Suprapubic skin (tissue), 4 donors: ENCODE measurements at regions not wholly inside any gene's neighbourhood (a gene's known extent, or its start where the extent isn't known, plus 50 kb on each side); places are given as distances from the start of the nearest gene placed in this dataset.
A peak's percentile ranks its signal among the peaks of the same experiment; 100 is the strongest.

Experiments used
- DNase-seq, 2 donors: peaks; one replicate each; pipeline ENCODE4 v3.0.0-alpha.2; 2019; ENCODE audit warnings: low spot score in 2 of 2
- H3K27ac ChIP-seq: fragments of 200-600 bp; sonication (generic); one replicate; pipeline ENCODE4 v1.5.1; 2019
- H3K27me3 ChIP-seq: fragments of 200-600 bp; sonication (generic); one replicate; pipeline ENCODE4 v1.5.1; 2019
- H3K36me3 ChIP-seq: fragments of 200-600 bp; sonication (generic); one replicate; pipeline ENCODE4 v1.5.1; 2019
- H3K4me1 ChIP-seq: fragments of 200-600 bp; sonication (generic); one replicate; pipeline ENCODE4 v1.5.1; 2019
- H3K4me3 ChIP-seq: fragments of 200-600 bp; sonication (generic); one replicate; pipeline ENCODE4 v1.5.1; 2019; ENCODE audit warnings: mild to moderate bottlenecking
- H3K9me3 ChIP-seq: fragments of 200-600 bp; sonication (generic); one replicate; pipeline ENCODE4 v1.5.1; 2019
- EP300 ChIP-seq: sonication (generic); formaldehyde crosslinking; IDR thresholded peaks from one replicate; pipeline ENCODE4 v1.6.1; 2017; ENCODE audit warnings: antibody characterized with exemption
- POLR2A ChIP-seq, 2 donors: fragments of 450-650 bp; IDR thresholded peaks; one replicate each; pipeline ENCODE4 v1.6.1; 2017; ENCODE audit warnings: antibody characterized with exemption in 2 of 2, mild to moderate bottlenecking in 2 of 2, moderate library complexity in 2 of 2
- POLR2AphosphoS5 ChIP-seq, 3 donors: sonication (generic); formaldehyde crosslinking; IDR thresholded peaks; one replicate each; pipeline ENCODE4 v1.6.1; 2017; ENCODE audit warnings: antibody characterized with exemption in 3 of 3
- WGBS: methylation state at CpG from one replicate; pipeline ENCODE4 v1.1.5; 2018; 5-methylcytosine and 5-hydroxymethylcytosine counted together
- TF ChIP-seq, protein P1 (sequence below), 2 donors: fragments of 200-600 bp in 1 of 2; fragments of 450-650 bp in 1 of 2; sonication (generic) in 1 of 2; IDR thresholded peaks; one replicate each; pipeline ENCODE4 v1.5.1; 2016 to 2019; ENCODE audit warnings: antibody characterized with exemption in 2 of 2, mild to moderate bottlenecking in 1 of 2, moderate library complexity in 1 of 2

DNA sequence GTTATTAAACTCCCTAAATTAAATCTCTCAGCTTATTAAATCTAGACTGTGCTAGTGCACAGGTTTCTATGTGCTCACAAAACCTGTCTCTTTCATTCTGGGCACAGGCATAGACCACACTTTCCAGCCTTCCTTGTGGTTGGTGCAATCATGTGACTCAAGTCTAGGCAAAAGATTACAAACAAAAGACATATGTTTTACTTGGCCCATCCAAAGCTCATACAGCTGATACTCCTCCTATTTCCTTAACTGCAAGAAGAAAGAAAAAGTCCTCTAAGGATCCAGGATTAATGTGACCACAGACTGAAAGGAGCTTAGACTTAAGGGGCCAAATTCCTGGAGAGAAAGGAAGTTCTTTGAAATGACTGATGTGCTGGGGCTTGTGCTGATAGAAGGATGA, 731.3 kb upstream of the RAB6C start:
- no peak overlapping the region for H3K4me3 ChIP-seq
- no peak for DNase-seq
- H3K9me3 ChIP-seq, result no peaks in the 10 kb centered on the region
- no peak overlapping the region for H3K27ac ChIP-seq
- TF ChIP-seq POLR2A (IDR thresholded peaks at IDR 0.05) (no peak), POLR2AphosphoS5 (IDR thresholded peaks at IDR 0.05) (no peak), EP300 (no peak)
- TF ChIP-seq, protein P1, sequence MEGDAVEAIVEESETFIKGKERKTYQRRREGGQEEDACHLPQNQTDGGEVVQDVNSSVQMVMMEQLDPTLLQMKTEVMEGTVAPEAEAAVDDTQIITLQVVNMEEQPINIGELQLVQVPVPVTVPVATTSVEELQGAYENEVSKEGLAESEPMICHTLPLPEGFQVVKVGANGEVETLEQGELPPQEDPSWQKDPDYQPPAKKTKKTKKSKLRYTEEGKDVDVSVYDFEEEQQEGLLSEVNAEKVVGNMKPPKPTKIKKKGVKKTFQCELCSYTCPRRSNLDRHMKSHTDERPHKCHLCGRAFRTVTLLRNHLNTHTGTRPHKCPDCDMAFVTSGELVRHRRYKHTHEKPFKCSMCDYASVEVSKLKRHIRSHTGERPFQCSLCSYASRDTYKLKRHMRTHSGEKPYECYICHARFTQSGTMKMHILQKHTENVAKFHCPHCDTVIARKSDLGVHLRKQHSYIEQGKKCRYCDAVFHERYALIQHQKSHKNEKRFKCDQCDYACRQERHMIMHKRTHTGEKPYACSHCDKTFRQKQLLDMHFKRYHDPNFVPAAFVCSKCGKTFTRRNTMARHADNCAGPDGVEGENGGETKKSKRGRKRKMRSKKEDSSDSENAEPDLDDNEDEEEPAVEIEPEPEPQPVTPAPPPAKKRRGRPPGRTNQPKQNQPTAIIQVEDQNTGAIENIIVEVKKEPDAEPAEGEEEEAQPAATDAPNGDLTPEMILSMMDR (IDR thresholded peaks at IDR 0.05), result no peak
- peaks cover 5% of the 10 kb centered on the region for H3K4me1 ChIP-seq
- H3K27me3 ChIP-seq, result no peaks in the 10 kb centered on the region
- no peaks in the 10 kb centered on the region for H3K36me3 ChIP-seq

DNA sequence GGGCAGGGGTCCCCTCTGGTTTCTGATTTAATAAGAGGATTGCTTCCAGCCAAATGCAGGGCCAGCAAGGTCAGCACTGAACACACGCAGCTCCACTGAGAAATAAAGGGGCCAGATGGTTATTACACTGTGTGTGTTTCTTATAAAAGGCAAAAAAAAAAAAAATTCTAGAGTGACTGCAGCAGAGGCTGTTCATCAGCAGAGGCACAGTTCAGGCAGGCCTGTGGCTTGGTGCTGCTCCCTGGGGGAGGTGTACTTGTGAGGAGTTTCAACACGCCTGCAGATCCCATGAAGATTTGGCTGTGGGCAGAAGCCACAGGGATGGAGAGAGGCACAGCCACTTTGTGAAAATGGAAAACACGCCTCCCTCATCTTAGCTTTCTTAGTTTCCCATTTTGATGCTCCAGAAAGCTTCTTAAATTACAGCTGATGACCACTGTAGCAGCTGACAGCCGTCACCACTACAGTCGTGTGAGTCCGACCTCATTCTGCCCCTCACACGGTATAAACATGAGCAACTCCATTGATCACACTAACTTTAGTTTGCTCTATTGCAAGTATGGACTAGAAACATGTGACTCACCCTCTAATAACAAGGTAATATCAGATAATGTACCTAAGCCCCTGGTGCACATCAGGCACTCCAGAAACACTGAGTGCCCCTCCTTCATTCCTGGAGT, 726.5 kb upstream of the RAB6C start:
- H3K27me3 ChIP-seq, result no peaks in the 10 kb centered on the region
- H3K4me3 ChIP-seq, result no peak overlapping the region
- no peak for DNase-seq
- no peaks in the 10 kb centered on the region for H3K9me3 ChIP-seq
- H3K4me1 ChIP-seq, result peaks cover 8% of the 10 kb centered on the region
- TF ChIP-seq POLR2AphosphoS5 (IDR thresholded peaks at IDR 0.05), result no peak
- TF ChIP-seq, protein P1 (IDR thresholded peaks at IDR 0.05), result no peak
- no peaks in the 10 kb centered on the region for H3K36me3 ChIP-seq
- WGBS, result 40% methylated on average over 7 of the region's 7 CpGs
- no peak overlapping the region for H3K27ac ChIP-seq

DNA sequence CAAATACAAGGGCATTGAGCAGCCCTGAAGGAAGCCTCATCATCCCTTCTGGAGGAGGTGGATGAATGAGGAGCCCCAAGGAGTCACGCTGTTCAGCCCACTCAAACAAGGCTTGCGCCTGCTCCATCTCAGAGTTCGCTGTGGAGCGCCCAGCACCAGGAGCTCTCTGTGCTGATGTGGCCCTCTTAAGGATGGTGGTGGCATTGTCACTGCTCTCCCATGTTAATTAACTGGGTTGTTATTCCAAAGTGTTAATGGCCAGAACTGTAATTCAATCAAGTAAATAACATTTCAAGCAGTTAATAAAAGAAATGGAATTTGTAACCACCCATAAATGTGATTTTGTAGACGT, 726.0 kb upstream of the RAB6C start:
- Histone ChIP-seq H3K27me3 (no peaks in the 10 kb centered on the region), H3K4me3 (no peak overlapping the region), H3K4me1 (peaks cover 8% of the 10 kb centered on the region), H3K27ac (no peak overlapping the region), H3K9me3 (no peaks in the 10 kb centered on the region), H3K36me3 (no peaks in the 10 kb centered on the region)
- TF ChIP-seq POLR2A (IDR thresholded peaks at IDR 0.05), result no peak
- TF ChIP-seq, protein P1 (IDR thresholded peaks at IDR 0.05), result peak in 1 of 2 donors; percentile 26
- TF ChIP-seq EP300, result no peak
- 34% methylated on average over 4 of the region's 5 CpGs for WGBS
- DNase-seq, result no peak

DNA sequence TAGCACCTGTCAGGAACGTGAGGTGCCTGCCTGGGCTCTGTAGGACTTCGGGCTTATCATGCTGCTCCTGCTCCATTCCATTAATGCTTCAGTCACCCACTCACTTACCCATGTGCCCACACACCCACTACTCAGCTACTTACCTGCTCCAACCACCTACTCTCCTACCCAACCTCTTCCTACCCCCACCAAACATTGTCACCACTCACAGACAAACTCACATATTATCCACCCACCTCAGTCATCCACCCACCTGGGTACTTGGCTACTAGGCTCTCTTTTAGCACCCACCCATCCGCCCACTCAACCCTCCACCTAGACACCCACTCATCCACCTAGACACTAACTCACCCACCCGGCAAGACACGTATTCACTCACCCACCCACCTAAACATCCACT, 724.7 kb upstream of the RAB6C start:
- peaks cover 4% of the 10 kb centered on the region for H3K9me3 ChIP-seq
- no peaks in the 10 kb centered on the region for H3K36me3 ChIP-seq
- 83% methylated on average over 5 of the region's 5 CpGs for WGBS
- H3K27me3 ChIP-seq, result no peaks in the 10 kb centered on the region
- no peak for DNase-seq
- TF ChIP-seq, protein P1 (IDR thresholded peaks at IDR 0.05), result no peak
- TF ChIP-seq EP300 (no peak), POLR2AphosphoS5 (IDR thresholded peaks at IDR 0.05) (no peak), POLR2A (IDR thresholded peaks at IDR 0.05) (no peak)
- H3K4me1 ChIP-seq, result peaks cover 8% of the 10 kb centered on the region
- H3K4me3 ChIP-seq, result no peak overlapping the region
- H3K27ac ChIP-seq, result no peak overlapping the region

DNA sequence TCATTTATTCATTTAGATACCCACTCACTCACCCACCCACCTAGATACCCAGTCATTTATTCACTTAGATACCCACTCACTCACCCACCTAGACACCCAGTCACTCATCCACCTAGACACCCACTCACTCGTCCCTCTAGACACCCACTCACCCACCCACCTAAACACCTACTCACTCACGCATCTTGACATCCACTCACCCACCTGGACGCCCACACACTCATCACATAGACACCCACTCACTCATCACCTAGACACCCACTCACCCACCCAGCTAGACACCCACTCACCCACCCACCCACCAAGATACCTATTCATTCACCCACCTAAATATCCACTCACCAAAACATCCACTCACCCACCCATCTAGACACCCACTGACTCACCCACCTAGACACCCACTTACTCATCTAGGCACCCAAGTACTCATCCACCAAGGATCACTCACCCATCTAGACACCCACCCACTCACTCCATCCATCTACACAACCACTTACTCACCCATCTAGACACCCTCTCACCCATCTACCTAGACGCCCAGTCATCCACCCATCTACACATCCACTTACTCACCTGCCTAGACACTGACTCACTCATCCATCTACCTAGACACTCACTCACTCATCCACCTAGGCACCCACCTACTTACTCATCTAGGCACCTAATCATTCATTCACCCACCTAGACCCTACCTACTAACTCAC, 723.7 kb upstream of the RAB6C start:
- DNase-seq, result no peak
- no peaks in the 10 kb centered on the region for H3K36me3 ChIP-seq
- H3K27me3 ChIP-seq, result no peaks in the 10 kb centered on the region
- no peak for TF ChIP-seq POLR2A (IDR thresholded peaks at IDR 0.05)
- no peak for TF ChIP-seq EP300
- no peak for TF ChIP-seq POLR2AphosphoS5 (IDR thresholded peaks at IDR 0.05)
- TF ChIP-seq, protein P1 (IDR thresholded peaks at IDR 0.05), result no peak
- peaks cover 4% of the 10 kb centered on the region for H3K9me3 ChIP-seq
- no peak overlapping the region for H3K4me3 ChIP-seq
- 87% methylated on average over 4 of the region's 4 CpGs for WGBS
- peaks cover 8% of the 10 kb centered on the region for H3K4me1 ChIP-seq
- no peak overlapping the region for H3K27ac ChIP-seq
